NCI-H748 (cell line): ENCODE measurements at regions not wholly inside any gene's neighbourhood (a gene's known extent, or its start where the extent isn't known, plus 50 kb on each side); places are given as distances from the start of the nearest gene placed in this dataset.

Experiments
- DNase-seq: peaks from one replicate; lab custom pipeline; 2025; ENCODE audit not compliant: unreplicated experiment; lab: John Stamatoyannopoulos, UW

DNA sequence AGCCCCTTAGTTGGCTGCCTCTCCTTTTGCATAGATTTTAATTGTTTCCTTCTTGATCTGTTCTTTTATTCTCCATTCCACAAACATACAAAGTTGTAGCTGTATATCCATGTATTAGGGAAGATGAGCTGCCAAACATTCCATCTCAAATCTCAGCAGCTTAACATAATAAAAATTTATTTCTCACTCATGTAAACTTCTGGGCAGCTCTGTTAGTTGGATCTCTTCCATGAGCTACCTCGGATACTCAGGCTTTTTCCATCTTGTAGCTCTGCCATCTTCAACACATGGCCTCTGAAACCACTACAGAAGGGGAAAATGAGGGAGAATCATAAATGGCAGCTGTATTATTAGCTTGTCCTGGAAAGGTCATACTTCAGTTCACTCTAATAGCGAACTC is 149.4 kb upstream of the BMP2 start:
- DNase-seq = no peak

DNA sequence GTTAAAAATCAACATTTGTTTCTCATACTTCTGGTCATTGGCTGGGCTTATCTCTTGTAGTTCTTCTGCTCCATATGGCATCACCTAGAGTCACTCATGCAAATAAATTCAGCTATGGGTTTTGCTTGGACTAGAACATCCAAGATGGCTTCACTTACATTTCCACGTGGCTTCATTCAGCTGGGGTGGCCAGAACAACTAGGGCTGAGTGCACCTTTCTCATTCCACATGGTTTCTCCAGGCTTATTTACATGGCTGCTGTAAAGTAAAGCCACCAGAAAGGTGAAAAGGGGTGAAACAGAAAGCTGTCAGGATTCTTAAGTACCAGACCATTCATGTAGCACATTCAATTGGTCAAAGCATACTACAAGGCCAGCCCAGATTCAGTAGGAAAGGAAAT is 151.1 kb upstream of the BMP2 start:
- DNase-seq = no peak

DNA sequence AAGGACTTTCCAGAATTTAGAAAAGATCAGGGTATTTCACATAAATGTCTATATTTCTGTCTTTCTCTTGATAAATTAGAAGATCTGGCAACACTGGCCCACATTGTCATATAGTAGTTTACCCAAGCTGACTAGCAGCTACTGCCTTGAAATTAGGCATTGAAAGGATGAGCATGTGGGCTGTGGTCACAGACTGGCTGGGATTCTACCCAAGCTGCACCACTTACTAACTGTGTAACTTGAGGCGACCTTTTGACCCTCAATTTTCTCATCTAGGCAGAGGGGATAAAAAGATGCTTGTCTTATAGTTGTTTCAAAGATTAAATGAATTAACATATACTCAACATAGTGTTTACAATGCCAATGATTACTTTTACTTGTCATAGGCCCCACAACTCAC is 152.7 kb upstream of the BMP2 start:
- DNase-seq = no peak

DNA sequence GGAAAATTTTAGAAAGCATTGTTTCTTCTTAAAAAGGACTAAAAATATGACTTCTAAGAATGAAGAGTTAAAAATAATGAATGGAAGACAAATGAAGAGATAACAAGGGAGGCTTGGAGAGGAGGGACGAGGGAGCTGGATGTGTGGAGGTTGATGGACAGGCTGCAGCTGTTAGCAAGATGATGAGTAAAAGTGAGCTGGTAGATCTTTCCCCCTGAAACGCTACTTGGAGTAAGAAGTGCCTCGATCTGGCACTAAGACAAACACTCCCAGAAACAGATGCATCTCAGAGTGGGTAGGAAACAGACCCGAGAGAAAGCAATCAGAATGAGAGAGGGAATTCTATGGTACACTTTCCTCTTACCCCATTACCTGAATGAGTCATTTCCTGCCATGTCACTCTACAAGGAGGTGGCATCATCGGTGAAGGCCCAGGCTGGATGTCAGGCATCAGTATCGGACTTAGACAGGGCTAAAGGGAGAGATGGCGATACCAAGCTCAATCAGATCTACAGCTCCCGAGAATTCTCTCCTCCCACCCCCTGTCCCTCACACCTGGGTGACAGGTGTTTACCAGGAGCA is 154.1 kb upstream of the BMP2 start:
- no peak for DNase-seq

DNA sequence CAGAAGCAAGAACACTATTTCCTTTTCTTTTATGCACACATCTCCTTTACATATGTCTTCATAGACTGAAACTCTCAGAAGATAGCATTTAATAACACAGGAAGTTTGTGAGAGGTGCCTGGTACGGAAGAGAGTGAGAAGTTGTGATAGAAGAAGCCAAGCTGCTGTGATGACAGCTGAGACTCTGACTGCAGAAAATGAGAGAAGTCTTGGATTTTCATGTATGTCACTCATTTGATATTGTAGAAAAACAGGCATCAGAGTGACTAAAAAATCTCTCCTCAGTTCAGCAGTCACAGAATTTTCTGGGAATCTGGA is 154.9 kb upstream of the BMP2 start:
- DNase-seq = no peak

DNA sequence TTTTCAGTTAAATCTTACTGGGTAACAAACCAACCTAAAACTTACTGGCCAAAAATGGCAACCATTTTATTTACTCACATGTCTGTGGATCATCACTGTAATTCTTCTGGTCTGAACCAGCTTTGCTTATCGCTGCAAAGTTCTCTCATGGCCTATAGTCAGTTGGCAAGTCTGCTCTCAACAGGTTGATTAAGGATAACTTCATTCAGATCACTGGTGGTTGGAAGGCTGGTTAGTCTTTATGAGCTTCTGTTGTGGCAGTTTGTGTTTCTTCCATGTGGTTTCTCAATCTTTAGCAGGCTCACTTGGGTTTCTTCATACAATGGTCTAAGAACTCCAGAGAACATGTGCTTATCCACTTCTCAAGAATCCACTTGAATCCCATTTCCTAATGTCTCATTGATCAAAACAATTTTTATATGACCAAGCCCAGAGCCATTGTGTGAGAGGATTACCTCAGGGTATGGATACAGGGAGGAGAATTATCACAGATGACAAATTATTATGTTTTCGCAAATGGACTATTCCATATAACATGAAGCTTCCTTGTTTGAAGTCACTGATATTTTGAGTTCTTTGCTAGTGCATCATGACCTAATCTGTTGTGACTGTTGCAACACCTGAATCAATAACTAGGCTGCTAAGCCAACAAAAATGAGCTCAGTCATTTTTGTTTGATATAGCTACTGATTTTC is 155.4 kb upstream of the BMP2 start:
- DNase-seq = no peak

DNA sequence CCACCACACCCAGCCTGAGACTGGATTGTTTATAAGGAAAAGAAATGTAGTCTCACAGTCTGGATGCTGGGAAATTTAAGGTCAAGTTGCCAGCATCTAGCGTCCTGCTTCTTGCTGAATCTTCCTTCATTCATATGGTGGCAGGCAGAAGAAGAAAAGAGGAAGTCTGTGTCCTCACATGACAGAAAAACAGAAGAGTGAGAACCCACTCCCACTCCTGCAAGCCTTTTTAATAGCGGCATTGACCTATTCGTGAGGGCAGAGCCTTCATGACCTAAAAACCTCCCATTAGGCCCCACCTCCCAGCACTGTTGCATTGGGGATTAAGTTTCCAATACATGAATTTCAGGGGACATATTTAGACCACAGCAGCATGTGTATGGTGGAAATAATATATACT is 160.8 kb upstream of the BMP2 start:
- DNase-seq = no peak

DNA sequence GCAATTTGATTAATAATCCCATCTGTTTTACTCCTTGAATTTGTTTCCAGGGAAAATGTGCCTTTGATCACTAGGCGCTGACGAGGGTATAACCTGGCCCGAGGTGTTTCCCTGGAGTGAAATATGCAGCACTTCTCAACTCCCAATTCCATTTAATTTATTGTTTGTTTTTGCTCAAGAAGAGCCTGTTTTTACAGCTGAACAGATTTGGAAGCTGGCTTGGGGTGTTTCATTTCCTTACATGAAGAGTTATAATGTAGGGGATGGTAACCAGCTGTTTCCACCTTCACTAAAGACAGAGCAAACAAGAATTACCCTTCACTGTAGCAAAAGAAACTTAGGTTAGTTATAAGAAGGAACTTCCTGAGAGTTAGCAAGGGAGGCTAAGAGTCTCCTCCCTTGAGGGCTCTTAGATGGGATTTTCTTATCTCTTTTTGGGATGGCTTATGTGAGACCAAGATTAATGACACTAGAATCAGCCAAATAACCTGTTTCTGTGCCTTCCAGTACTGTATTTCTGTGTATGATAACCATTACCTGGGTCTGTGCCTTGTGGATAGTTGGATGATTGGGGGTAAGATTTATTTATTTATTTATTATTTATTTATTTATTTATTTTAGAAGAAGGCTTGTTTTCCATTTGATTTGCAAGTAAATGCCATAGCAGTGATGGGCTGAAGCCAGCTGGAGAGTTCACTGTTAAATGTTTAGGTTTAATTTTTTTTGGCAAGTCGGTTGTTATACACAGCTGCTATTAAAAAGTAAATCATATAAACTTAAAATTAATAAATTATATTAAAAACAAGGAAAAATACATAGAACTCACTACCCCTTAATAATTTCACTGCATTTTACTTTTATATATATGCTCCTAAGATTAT is 162.2 kb upstream of the BMP2 start:
- DNase-seq = no peak

DNA sequence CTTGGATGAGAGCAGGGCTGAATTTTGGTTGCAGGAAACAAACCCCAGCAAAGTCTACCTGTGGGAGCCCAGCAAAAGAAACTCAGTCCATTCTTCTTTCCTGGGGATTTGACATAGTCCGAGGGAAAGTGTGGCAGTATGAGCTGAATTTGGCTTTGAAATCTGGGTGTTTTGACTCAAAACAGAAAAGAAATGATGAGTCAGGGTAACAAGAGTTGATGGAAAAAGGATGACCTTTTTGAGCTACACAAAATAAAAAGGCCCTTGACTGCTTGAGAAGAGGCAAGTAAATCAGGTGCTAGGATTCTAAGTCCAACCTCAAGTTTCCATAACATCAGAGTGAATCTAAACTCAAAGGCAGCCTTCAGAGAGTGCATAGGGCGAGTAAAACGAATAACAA is 163.3 kb upstream of the BMP2 start:
- no peak for DNase-seq

DNA sequence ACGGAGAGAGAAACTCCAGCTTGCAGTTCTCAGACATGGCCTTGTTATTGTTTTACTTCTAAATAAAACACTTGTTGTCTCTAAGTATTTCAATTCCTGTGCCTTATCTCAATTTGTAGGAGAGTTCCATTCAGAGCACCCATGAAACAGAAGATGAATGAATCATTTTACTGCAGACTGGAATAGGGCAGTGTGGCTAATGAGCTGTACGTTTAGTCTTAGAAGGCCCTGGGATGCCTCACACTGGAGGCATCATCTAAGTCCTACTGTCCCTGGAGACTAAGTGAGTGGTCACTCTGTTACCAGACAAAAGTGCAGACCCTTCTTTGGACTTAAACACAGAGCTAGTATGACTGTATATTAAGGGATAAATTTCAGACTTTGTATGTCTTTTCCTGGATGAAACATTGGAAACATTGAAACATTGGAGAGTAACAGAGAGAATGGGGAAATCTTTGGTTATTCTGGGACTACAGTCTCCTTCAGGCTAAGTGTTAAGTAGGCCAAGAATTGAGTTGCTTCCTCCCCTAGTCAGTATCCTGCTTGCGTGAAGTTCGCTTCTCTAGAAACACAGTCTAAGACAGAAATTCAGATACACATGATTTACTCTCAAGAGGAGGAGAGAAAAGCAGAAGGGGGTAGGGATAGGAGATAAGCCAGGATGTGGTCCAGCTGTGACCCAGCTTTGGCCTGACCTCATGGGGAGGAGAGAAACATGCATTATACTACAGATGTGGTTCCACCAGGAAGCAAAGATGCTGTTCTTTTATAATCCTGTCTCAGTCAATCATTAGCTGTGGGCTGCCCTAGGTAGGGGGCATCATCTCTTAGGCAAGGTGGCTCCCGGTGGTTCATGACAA is 167.4 kb upstream of the BMP2 start:
- no peak for DNase-seq

DNA sequence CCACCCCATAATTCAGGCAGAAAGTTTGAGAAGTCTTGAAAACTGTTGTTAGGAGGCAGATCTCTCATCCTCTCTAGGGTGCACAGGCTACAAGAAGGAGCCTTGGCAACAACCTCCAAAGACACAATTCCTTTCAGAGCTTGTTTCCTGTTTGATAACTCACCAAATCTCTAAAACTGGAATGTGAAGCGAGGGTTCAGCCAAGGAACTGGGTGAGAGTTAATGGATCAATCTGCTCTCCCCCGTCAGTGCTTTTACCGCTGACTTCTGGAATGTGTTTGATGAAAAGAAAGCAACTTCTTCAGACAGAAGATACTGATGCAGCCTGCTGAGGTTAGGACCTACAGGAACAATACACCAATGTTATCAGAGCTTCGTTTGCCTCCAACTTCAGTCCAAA is 171.8 kb upstream of the BMP2 start:
- no peak for DNase-seq

DNA sequence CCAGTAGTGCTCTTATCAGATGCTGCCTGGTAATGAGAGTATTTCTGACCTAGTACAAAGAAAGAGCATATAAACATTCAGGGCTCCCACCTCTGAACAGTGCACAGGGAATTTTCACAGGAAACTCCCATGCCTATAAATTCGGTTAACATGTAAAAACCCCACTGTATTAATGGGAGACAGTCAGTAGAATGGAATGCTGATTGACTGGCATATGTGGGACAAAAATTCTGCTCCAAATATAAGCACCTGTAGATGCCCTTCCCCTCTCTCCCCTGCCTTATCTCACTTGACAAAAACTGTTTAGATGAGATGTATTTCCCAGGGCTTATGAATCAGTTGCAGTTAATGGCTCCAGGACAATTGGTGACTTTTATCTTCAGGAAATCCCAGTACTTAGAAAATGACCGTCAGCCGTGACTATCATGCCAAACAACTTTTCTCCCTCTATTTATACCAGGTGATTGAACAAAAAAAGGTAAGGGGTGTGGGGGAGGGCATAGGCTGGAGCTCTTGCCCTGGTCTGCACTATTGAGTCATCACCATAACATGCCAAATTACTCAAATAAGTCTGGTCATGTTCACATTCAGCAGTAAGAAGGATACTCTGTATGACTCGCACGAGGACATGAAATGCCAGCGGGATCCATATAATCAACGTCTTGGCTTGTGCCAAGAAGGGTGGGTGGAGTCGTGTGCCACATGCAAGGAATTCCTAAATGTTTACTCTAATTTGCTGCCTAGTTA is 176.4 kb upstream of the BMP2 start:
- DNase-seq = no peak

DNA sequence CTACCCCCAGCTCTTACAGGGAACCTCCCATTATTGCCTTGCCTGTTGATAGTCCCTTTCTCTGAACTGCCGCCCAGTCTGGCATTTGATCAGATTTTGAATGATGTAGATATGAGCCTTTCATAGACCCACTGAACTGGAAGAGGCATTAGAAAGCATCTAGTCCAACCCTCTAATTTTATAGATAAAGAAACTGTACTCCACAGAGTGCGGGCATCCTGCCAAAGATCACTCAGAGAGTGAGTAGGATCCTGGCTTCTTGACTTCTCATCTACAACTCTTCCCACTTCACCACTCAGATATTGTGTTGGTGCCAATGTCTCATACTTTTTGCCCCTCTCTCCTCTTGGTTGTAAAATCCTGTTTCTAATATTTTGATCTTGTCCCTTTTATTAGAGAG is 179.2 kb upstream of the BMP2 start:
- DNase-seq = peak; percentile 65

DNA sequence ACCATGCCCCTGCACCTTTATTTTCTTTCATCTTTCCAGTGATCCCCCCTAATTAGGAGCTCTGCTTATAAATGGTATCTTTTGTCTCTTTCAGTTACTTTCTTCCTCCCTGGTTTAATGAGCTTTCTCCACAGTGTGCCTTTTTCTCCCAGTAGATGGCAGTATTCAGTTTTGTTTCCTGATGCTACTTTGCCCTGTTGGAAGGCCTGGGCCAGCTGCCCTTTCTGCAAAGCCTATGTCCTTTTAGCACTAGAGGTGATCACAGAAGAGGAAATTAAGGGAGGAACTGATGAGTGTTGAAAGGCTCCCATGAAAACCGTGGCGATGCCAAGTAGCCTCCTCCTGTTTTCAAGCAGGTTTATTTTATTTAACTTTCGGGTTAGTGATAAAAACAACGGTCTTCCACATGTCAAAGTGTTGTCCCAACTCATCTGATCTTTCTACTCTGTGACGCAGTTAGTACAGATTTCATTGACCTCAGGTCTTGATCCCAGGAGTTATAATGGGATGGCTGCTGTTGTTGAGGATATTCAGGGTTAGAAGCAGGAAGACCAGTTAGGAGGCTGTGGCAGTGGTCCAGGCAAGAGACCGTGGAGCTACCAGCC is 184.2 kb upstream of the BMP2 start:
- DNase-seq = peak; percentile 84

DNA sequence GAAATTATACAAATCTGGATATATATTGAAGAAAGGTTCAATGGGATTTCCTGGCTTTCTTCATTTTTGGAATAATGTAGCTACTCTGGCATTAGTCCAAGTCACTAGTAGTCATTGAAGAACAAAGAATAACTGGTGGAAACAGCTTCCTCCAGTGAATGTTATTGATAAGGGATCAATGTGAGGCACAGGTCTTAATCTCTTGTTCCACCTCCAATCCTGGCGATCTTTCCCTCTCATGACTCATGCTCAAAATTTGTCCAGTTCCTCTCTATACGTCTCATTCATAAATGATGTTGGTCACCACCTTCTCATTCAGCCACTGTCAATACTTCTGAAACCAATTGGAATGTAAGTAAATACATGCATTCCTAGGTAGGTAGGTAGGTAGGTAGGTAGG is 185.0 kb upstream of the BMP2 start:
- no peak for DNase-seq

DNA sequence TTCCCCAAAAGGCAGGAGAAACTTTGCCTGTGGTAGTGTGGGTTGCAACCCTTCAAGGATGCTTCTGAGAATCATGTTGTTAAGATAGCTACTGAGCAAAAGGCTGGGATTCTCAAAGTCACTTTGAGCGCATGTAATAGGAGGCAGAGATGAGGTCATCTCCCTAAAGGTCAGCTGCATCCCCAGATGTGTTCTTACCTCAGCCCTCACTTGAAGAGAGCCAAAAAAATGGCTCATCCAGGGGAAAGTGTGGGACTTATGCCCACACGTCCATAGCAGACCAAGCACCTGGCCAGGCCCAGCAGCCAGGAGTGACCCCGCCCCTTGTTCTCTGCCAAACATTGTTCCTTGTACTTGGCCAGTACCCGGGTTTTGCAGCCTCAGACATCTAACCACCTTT is 187.0 kb upstream of the BMP2 start:
- DNase-seq = no peak

DNA sequence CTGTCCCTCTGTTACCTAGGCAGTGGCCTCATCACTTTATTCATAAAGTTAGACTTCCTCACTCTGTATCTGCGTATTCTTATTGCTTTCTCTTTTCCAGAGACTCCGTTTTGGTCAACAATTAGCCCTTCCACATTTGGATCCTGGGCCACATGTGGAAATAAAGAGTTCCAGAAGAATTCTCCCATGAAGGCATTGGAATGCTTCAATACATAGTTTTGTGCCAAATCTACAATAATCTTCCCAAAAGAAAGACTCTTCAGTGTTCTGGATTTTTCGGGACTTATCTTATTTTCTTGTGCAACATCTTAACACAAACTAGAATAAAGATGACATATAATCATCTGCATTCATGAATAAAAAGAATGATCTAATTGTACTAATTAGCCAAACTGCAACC is 187.7 kb upstream of the BMP2 start:
- DNase-seq = no peak

DNA sequence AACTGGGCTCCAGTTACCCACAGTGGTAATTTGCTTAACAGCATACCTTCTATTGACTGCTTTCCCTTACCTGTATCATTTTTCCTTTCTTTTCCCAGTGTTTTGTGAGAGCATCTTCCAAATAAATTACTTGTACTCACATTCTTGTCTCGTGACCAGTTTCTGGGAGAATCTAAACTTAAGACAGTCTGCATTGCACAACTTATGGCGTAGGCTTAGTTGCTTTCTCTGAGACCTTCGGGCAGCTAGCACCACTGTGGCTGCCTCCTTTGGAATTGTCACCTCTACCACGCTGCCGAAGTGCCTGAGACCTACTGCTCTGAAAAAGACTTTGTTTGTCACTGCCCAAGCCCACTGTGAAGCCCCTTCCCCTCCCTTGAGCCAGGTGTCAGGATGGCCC is 188.1 kb upstream of the BMP2 start:
- DNase-seq = no peak

DNA sequence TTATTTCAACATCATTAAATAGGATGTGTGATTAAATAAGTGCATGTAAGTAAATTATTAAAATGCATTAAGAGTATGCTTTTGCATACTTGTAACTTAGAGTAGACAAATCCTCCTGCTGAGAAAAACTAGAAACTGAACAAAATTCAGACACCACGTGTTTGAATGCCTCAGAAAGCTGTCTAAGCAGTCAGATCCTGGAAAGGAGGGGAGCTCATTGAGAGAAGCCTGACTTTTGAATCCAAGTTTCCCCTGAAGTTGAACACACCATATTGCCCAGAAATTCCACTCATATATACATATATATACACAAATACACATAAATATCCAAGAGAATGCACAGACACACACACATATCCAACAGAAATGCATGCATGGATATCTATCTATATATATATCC is 190.0 kb upstream of the BMP2 start:
- no peak for DNase-seq

DNA sequence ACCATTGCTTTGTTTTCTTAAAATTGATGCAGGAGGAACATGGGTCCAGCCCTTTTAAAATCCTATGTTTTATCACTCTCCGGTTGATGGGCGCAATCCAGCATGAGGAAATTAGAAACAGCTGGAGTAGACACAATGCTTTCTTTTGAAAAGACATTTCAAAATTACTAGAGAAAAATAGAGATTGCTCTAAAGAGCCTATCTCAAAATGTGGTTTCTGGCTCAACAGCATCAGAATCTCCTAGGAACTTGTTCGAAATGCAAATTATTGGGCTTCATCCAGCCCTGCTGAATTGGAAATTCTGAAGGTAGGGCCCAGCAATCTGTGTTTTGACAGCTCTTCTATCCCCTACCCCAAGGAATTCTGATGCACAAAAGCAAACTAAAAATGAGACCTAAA is 190.8 kb upstream of the BMP2 start:
- no peak for DNase-seq
